Glomerular visceral epithelial cell (primary cell): ENCODE measurements at regions not wholly inside any gene's neighbourhood (a gene's known extent, or its start where the extent isn't known, plus 50 kb on each side); places are given as distances from the start of the nearest gene placed in this dataset.

Source experiments
- DNase-seq: peaks from one replicate; pipeline ENCODE4 v3.0.0-alpha.2; 2016; ENCODE audit errors: extremely low spot score

DNA sequence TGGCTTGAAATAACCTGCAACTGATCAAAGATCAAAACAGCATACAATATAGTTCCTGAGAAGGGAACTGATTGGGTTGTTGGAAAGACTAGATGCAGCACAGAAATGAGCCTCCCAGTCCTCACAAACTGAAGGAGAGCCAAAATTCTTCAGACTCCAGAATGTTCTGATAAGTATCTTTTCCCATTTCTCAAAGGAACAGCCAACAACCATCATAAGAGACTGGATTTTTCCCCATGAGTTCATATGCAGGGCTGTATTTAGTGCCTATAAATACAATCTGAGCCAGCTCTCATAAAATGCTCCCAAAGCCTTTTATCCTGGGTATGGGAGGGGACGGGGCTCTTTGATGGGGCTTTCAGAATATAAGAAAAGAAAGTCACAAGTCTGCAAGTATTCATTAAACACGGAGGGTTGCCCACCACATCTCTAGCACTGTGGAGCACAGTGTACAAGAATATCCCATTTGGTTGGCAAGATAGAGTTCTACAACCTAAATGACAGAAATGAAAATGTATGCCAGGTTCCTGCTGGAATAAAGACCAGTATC, 50.7 kb upstream of the LYVE1 start:
- DNase-seq, result no peak

DNA sequence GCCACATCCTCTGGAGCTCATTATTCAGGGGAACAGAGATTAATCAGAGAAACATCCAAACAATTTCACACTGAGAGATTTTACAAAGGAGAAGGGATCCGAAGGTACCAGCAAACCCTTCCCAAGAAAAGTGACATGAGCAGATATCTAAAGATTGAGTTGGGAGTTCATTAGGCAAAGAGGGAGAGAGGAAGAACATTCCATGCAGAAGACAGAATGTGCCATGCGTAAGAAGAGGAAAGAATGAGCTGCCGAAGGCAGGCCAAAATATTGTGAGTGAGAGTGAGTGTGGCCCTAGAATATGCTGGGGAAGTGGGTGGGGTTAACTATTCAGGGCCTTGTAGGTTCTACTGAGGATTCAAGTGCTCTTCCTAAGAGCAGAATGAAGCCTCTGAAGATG, 50.0 kb upstream of the LYVE1 start:
- no peak for DNase-seq
